Adrenal gland (tissue), 5 donors: ENCODE measurements at regions not wholly inside any gene's neighbourhood (a gene's known extent, or its start where the extent isn't known, plus 50 kb on each side); places are given as distances from the start of the nearest gene placed in this dataset.

Experiments
- CTCF ChIP-seq, 6 experiments: fragments of 450-650 bp in 4 of 6; fragments of 200-600 bp in 2 of 6; sonication (generic) in 1 of 6; IDR thresholded peaks; 1 replicate in 5 of 6; 2 replicates in 1 of 6; pipeline versions ENCODE4 v1.5.1 to v1.8.0; 2016 to 2021; ENCODE audit warnings: antibody characterized with exemption in 6 of 6, mild to moderate bottlenecking in 2 of 6, moderate library complexity in 1 of 6
- POLR2A ChIP-seq, 2 donors: fragments of 450-650 bp; IDR thresholded peaks; one replicate each; pipeline ENCODE4 v1.6.1; 2017; ENCODE audit warnings: antibody characterized with exemption in 2 of 2, mild to moderate bottlenecking in 2 of 2, moderate library complexity in 1 of 2
- donor health status: DM: no; HTN: no; CAD: no.

GRCh38 chr4:89483833-89484232, 176.2 kb upstream of the GPRIN3 start:
- TF ChIP-seq CTCF (IDR thresholded peaks at IDR 0.05) (no peak), POLR2A (IDR thresholded peaks at IDR 0.05) (no peak)
